K562 (cell line): ENCODE measurements at regions not wholly inside any gene's neighbourhood (a gene's known extent, or its start where the extent isn't known, plus 50 kb on each side); places are given as distances from the start of the nearest gene placed in this dataset.

Experiments
- ATAC-seq: fragments of 200-7000 bp; cut with Tn5 transposase; 3 replicates; pipeline ENCODE4 v1.9.1; 2020; ENCODE audit warnings: moderate library complexity
- BruUV-seq: library from RNA; stranded (reverse); fragments of 400-500 nt; replicated peaks from 2 replicates; lab custom pipeline; 2021; lab: Mats Ljungman, UMichigan
- CTCF ChIA-PET: fragments of 300-600 bp; formaldehyde crosslinking; extraction: SDS; loops from one replicate; lab custom pipeline; 2021; ENCODE audit warnings: low intra/inter-chr PET ratio; lab: Yijun Ruan, JAX
- POLR2A ChIA-PET: fragments of 300-600, 350-650 bp; sonication (Branson Sonifier 250); formaldehyde crosslinking; extraction: SDS; loops from one replicate; lab custom pipeline; 2021; ENCODE audit warnings: antibody characterized with exemption, inconsistent platforms; lab: Yijun Ruan, JAX
- DNase-seq, 4 experiments: peaks; one replicate each; pipeline versions ENCODE4 v3.0.0 to v3.0.0-alpha.2; 2011 to 2018; ENCODE audit warnings: low spot score in 3 of 4, mixed read lengths in 3 of 4; ENCODE audit errors: extremely low read depth in 1 of 4
- FAIRE-seq: peaks from 2 replicates; lab custom pipeline; 2011; peaks lifted over from hg19 to GRCh38; lab: Jason Lieb, UNC
- H2AFZ ChIP-seq: 2 replicates; pipeline ENCODE4 v1.6.0; 2011; ENCODE audit warnings: low read depth, low read length, control low read depth, inconsistent platforms
- H3K27ac ChIP-seq: fragments of 200-600 bp; 3 replicates; pipeline ENCODE4 v1.8.0; 2011; ENCODE audit warnings: low read depth, mild to moderate bottlenecking, control low read depth, inconsistent platforms, low read length, moderate library complexity, mixed read lengths; ENCODE audit errors: extremely low read depth
- H3K27me3 ChIP-seq, 2 experiments: fragments of 300-600 bp in 1 of 2; 2 replicates in 1 of 2; 3 replicates in 1 of 2; pipeline versions ENCODE4 v1.6.0 to v1.8.0; 2011; ENCODE audit warnings: inconsistent platforms in 2 of 2, low read length in 2 of 2, mild to moderate bottlenecking in 1 of 2, mixed read lengths in 1 of 2, moderate library complexity in 1 of 2; ENCODE audit not compliant: control insufficient read depth in 2 of 2, insufficient read depth in 2 of 2
- H3K36me3 ChIP-seq: fragments of 300-600 bp; 3 replicates; pipeline ENCODE4 v1.8.0; 2011; ENCODE audit warnings: mild to moderate bottlenecking, low read length, inconsistent platforms; ENCODE audit not compliant: control insufficient read depth, insufficient read depth
- H3K4me1 ChIP-seq, 2 experiments: fragments of 200-600 bp in 1 of 2; replicated peaks in 1 of 2; 2 replicates in 1 of 2; 3 replicates in 1 of 2; pipeline versions ENCODE4 v1.5.1 to v1.8.0; 2011; ENCODE audit warnings: inconsistent platforms in 2 of 2, low read length in 2 of 2, mild to moderate bottlenecking in 1 of 2, mixed read lengths in 1 of 2, moderate library complexity in 1 of 2; ENCODE audit not compliant: control insufficient read depth in 2 of 2, insufficient read depth in 2 of 2
- H3K4me2 ChIP-seq: 2 replicates; pipeline ENCODE4 v1.6.1; 2011; ENCODE audit warnings: low read length, control low read depth, inconsistent platforms, mixed read lengths; ENCODE audit not compliant: insufficient read depth
- H3K4me3 ChIP-seq: fragments of 200-600 bp; sonication (generic), shearing (Covaris generic); 2 replicates; pipeline ENCODE4 v1.5.1; 2016; ENCODE audit warnings: control low read depth, inconsistent platforms
- H3K79me2 ChIP-seq: fragments of 200-600 bp; 3 replicates; pipeline ENCODE4 v1.8.0; 2011; ENCODE audit warnings: low read length, inconsistent platforms; ENCODE audit not compliant: control insufficient read depth, insufficient read depth
- H3K9ac ChIP-seq, 2 experiments: 2 replicates each; pipeline versions ENCODE4 v1.6.0 to v1.6.1; 2011; ENCODE audit warnings: low read depth in 2 of 2, low read length in 2 of 2, control low read depth in 1 of 2, inconsistent platforms in 1 of 2, mild to moderate bottlenecking in 1 of 2, mixed read lengths in 1 of 2; ENCODE audit not compliant: insufficient read depth in 1 of 2
- H3K9me1 ChIP-seq: one replicate; pipeline ENCODE4 v1.6.0; 2011; ENCODE audit warnings: inconsistent platforms, mild to moderate bottlenecking, low read length, moderate library complexity; ENCODE audit not compliant: control insufficient read depth, insufficient read depth
- H3K9me3 ChIP-seq: replicated peaks from 2 replicates; pipeline ENCODE4 v1.5.1; 2011; ENCODE audit warnings: low read depth, low read length, inconsistent platforms; ENCODE audit not compliant: control insufficient read depth, insufficient read depth
- H4K20me1 ChIP-seq: replicated peaks from 2 replicates; pipeline ENCODE4 v1.6.1; 2011; ENCODE audit warnings: low read length, inconsistent platforms, mixed read lengths; ENCODE audit not compliant: control insufficient read depth, insufficient read depth
- CBFB ChIP-seq: sonication (generic); formaldehyde crosslinking; IDR thresholded peaks from 2 replicates; pipeline ENCODE4 v1.4.0; 2020; ENCODE audit warnings: mild to moderate bottlenecking, missing genetic modification reagents
- FOXM1 ChIP-seq, 2 experiments: fragments of 450-650 bp in 1 of 2; sonication (generic) in 1 of 2; formaldehyde crosslinking in 1 of 2; IDR thresholded peaks; 2 replicates each; pipeline versions ENCODE4 v1.6.1 to v1.9.0; 2017 to 2022; ENCODE audit warnings: low read depth in 2 of 2, mild to moderate bottlenecking in 2 of 2, missing genetic modification reagents in 1 of 2, moderate library complexity in 1 of 2
- GATAD2B ChIP-seq: fragments of 450-650 bp; IDR thresholded peaks from 2 replicates; pipeline ENCODE4 v1.6.1; 2017; ENCODE audit warnings: mild to moderate bottlenecking, borderline replicate concordance
- KDM5B ChIP-seq: fragments of 200-600 bp; sonication (generic); IDR thresholded peaks from 2 replicates; pipeline ENCODE4 v1.6.1; 2012; ENCODE audit warnings: low read depth, mild to moderate bottlenecking, moderate library complexity, low read length, control low read depth, inconsistent platforms; ENCODE audit not compliant: insufficient replicate concordance
- MLLT1 ChIP-seq, 2 experiments: fragments of 450-650 bp; IDR thresholded peaks; 2 replicates each; pipeline ENCODE4 v1.6.1; 2016
- MTA3 ChIP-seq: fragments of 450-650 bp; formaldehyde crosslinking; IDR thresholded peaks from 2 replicates; pipeline ENCODE4 v1.6.1; 2017; ENCODE audit warnings: mild to moderate bottlenecking, borderline replicate concordance
- PHF8 ChIP-seq: fragments of 200-600 bp; sonication (generic); IDR thresholded peaks from 2 replicates; pipeline ENCODE4 v1.6.1; 2012; ENCODE audit warnings: mixed run types, mild to moderate bottlenecking, inconsistent platforms, low read length, moderate library complexity, borderline replicate concordance
- POLR2G ChIP-seq: fragments of 200-400 bp; formaldehyde crosslinking; IDR thresholded peaks from 2 replicates; pipeline ENCODE4 v1.6.1; 2017; ENCODE audit warnings: low read depth, mild to moderate bottlenecking, antibody characterized with exemption, low read length, moderate library complexity
- RNF2 ChIP-seq: sonication (generic); IDR thresholded peaks from 2 replicates; pipeline ENCODE4 v1.6.1; 2016
- RUNX1 ChIP-seq: sonication (generic); IDR thresholded peaks from 2 replicates; pipeline ENCODE4 v1.6.1; 2016; ENCODE audit warnings: antibody characterized with exemption, low read depth
- SMARCA4 ChIP-seq: fragments of 450-650 bp; IDR thresholded peaks from 2 replicates; pipeline ENCODE4 v1.6.1; 2016
- TARDBP ChIP-seq: fragments of 450-650 bp; IDR thresholded peaks from 2 replicates; pipeline ENCODE4 v1.6.1; 2016
- TRIM28 ChIP-seq: fragments of 450-650 bp; IDR thresholded peaks from 2 replicates; pipeline ENCODE4 v1.6.1; 2017
- U2AF1 ChIP-seq: fragments of 200-400 bp; formaldehyde crosslinking; optimal IDR thresholded peaks from 2 replicates; pipeline ENCODE3; 2017; ENCODE audit warnings: mild to moderate bottlenecking, low read depth, low read length, moderate library complexity
- WGBS: fragments of 100-300 bp; shearing (Covaris generic); methylation state at CpG from one replicate; pipeline ENCODE4 v1.1.6; 2016; ENCODE audit warnings: low coverage, mixed read lengths; ENCODE audit not compliant: insufficient coverage; ENCODE audit errors: missing lambda C conversion rate; 5-methylcytosine and 5-hydroxymethylcytosine counted together
- in situ Hi-C: fragments of 300-500 bp; cut with MboI; formaldehyde crosslinking; loops from 4 replicates; pipeline ENCODE4 v1.15.0; 2018; ENCODE audit warnings: inconsistent platforms, mixed read lengths
- intact Hi-C: fragments of 100-400 bp; cut with micrococcal nuclease; formaldehyde crosslinking; loops from 2 replicates; pipeline ENCODE4 v1.14.2; 2022

- Histone ChIP-seq H3K4me3 (no peak overlapping the region), H4K20me1 (no peaks in the 10 kb centered on the region), H3K4me1 (no peaks in the 10 kb centered on the region; a peak in 1 of 5 replicates), H3K9me3 (no peaks in the 10 kb centered on the region), H3K27ac (no peak overlapping the region), H2AFZ (no peak overlapping the region), H3K4me2 (no peak overlapping the region), H3K27me3 (no peaks in the 10 kb centered on the region), H3K9me1 (no peaks in the 10 kb centered on the region), H3K79me2 (no peaks in the 10 kb centered on the region), H3K9ac (no peak overlapping the region), H3K36me3 (no peaks in the 10 kb centered on the region)
- no peak for ATAC-seq
- in situ Hi-C loops (no loop called here), intact Hi-C loops (no loop called here)
- CTCF ChIA-PET: no interaction called here
- no peak for FAIRE-seq
- no TSS peak for BruUV-seq
- TF ChIP-seq RUNX1: no peak
- no peak for TF ChIP-seq CBFB (CRISPR knock-in tag)
- TF ChIP-seq MTA3: no peak
- no peak for TF ChIP-seq RNF2
- TF ChIP-seq GATAD2B: no peak
- no peak for TF ChIP-seq U2AF1
- TF ChIP-seq SMARCA4: no peak
- TF ChIP-seq PHF8: no peak
- TF ChIP-seq POLR2G: no peak
- TF ChIP-seq FOXM1 (IDR thresholded peaks at IDR 0.05; ENCODE audit: low read depth): no peak
- TF ChIP-seq FOXM1 (CRISPR knock-in tag; IDR thresholded peaks at IDR 0.05; ENCODE audit: low read depth): no peak
- TF ChIP-seq TRIM28: no peak
- no peak for TF ChIP-seq MLLT1 (IDR thresholded peaks at IDR 0.05)
- no peak for TF ChIP-seq KDM5B
- TF ChIP-seq TARDBP: no peak
- POLR2A ChIA-PET: no interaction called here
- no peak for DNase-seq
- WGBS: 0% methylated on average over 2 of the region's 2 CpGs
These were observed 52.3 kb upstream of the FUT8 start for GRCh38 chr14:65360144-65360784.
